GM13977 (cell line): ENCODE measurements at regions not wholly inside any gene's neighbourhood (a gene's known extent, or its start where the extent isn't known, plus 50 kb on each side); places are given as distances from the start of the nearest gene placed in this dataset.

Experiments
- DNase-seq: peaks from one replicate; pipeline ENCODE4 v3.0.0; 2012; ENCODE audit warnings: low spot score
- in situ Hi-C: fragments of 300-500 bp; cut with MboI; formaldehyde crosslinking; loops from one replicate; pipeline ENCODE4 v1.12.0; 2022; ENCODE audit warnings: low sequenced_read_pairs, low pct_unique_long_range_greater_than_20kb, mixed read lengths, inconsistent platforms; ENCODE audit not compliant: unreplicated experiment
- TF ChIP-seq, protein P1 (sequence below): IDR thresholded peaks from 2 replicates; pipeline ENCODE4 v1.5.1; 2012; ENCODE audit warnings: mild to moderate bottlenecking, control low read depth; ENCODE audit not compliant: insufficient read depth; ENCODE audit errors: extremely low read depth, missing control alignments

DNA sequence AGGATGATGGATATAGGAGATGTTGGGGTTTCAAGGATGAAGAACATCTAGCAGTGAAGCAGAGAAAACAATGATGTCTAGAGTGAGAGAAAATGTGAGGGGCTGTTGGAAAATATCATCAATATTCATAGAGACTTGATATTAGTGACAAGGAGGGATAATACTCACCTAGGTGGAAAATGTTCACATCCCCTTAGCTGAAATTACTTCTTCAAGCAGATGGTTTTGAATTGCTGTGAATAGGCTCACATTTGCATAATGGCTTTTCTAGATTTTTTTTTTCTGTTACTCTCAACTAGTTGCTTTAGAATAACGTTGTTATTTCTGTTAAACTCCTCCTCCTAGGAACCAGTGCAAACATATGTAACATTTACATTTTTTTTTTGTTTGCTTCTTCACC, 61.6 kb upstream of the MAP1B start:
- in situ Hi-C loops, result no loop called here
- DNase-seq, result no peak
- TF ChIP-seq, protein P1, sequence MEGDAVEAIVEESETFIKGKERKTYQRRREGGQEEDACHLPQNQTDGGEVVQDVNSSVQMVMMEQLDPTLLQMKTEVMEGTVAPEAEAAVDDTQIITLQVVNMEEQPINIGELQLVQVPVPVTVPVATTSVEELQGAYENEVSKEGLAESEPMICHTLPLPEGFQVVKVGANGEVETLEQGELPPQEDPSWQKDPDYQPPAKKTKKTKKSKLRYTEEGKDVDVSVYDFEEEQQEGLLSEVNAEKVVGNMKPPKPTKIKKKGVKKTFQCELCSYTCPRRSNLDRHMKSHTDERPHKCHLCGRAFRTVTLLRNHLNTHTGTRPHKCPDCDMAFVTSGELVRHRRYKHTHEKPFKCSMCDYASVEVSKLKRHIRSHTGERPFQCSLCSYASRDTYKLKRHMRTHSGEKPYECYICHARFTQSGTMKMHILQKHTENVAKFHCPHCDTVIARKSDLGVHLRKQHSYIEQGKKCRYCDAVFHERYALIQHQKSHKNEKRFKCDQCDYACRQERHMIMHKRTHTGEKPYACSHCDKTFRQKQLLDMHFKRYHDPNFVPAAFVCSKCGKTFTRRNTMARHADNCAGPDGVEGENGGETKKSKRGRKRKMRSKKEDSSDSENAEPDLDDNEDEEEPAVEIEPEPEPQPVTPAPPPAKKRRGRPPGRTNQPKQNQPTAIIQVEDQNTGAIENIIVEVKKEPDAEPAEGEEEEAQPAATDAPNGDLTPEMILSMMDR, result no peak

- in situ Hi-C loops, result no loop called here
- DNase-seq, result no peak
- TF ChIP-seq, protein P1, result no peak
Observed at GRCh38 chr5:72046106-72046505, 61.2 kb upstream of the MAP1B start.

DNA sequence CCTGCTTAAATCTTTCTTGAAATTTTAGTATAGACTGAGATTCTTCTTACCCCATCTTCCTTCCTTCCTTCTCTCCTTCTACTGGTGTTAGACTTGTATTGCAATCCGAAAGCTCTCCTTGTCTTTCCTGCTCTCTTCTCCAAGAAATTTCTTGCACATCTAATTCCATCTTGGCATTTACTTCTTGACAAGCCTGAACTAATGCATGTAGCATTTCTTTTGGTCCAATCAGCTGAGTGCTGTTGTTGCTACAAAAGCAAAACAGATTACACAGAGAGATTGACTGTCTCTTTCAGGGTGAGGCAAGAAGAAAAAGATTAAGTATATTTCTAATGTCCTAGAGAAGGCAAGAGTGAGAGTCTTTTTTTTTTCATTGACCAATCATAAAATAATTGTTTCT, 51.6 kb upstream of the MAP1B start:
- DNase-seq, result no peak
- TF ChIP-seq, protein P1, result no peak
- in situ Hi-C loops, result no loop called here
